Uterus (tissue), 2 donors: ENCODE measurements at regions not wholly inside any gene's neighbourhood (a gene's known extent, or its start where the extent isn't known, plus 50 kb on each side); places are given as distances from the start of the nearest gene placed in this dataset.

Source experiments
- CTCF ChIP-seq, 4 experiments: fragments of 200-600 bp in 2 of 4; fragments of 450-650 bp in 2 of 4; sonication (generic) in 2 of 4; IDR thresholded peaks; one replicate each; pipeline ENCODE4 v1.5.1; 2016 to 2019; ENCODE audit warnings: antibody characterized with exemption in 4 of 4, mild to moderate bottlenecking in 2 of 4, moderate library complexity in 1 of 4
- POLR2A ChIP-seq, 2 donors: fragments of 450-650 bp; IDR thresholded peaks; one replicate each; pipeline ENCODE4 v1.6.1; 2016; ENCODE audit warnings: antibody characterized with exemption in 2 of 2, mild to moderate bottlenecking in 1 of 2, moderate library complexity in 1 of 2

- no peak for TF ChIP-seq CTCF (IDR thresholded peaks at IDR 0.05)
- no peak for TF ChIP-seq POLR2A (IDR thresholded peaks at IDR 0.05)
Measured at GRCh38 chr4:74682567-74683359, 111.6 kb downstream of the BTC start.
